ENCODE measurements at regions not wholly inside any gene's neighbourhood (a gene's known extent, or its start where the extent isn't known, plus 50 kb on each side); places are given as distances from the start of the nearest gene placed in this dataset.
A peak's percentile ranks its signal among the peaks of the same experiment; 100 is the strongest.

GRCh38 chr12:93290391-93290790 lies 87.3 kb upstream of the NUDT4 start:
- Histone ChIP-seq H3K4me3 (ENCODE audit: low read length in 3 of 3) (no peak overlapping the region), H3K27ac (ENCODE audit: low read depth in 2 of 2, low read length in 2 of 2) (no peak overlapping the region), H3K9ac (ENCODE audit: low read length in 3 of 3) (no peak overlapping the region), H3K4me1 (ENCODE audit: control insufficient read depth in 2 of 3, insufficient read depth in 2 of 3, low read depth in 1 of 3, low read length in 3 of 3) (no peaks in the 10 kb centered on the region), H3K36me3 (ENCODE audit: control insufficient read depth in 2 of 3, insufficient read depth in 3 of 3, low read length in 3 of 3) (no peaks in the 10 kb centered on the region), H3K27me3 (ENCODE audit: control insufficient read depth, insufficient read depth, low read length) (no peaks in the 10 kb centered on the region), H3K9me3 (ENCODE audit: control insufficient read depth in 2 of 3, insufficient read depth in 1 of 3, low read length in 3 of 3) (no peaks in the 10 kb centered on the region)
- DNase-seq, result no peak
- TF ChIP-seq CTCF (IDR thresholded peaks at IDR 0.05; ENCODE audit: borderline replicate concordance, extremely low read depth, insufficient read depth), result no peak
- FAIRE-seq, result no peak
- intact Hi-C loops (cut with DNase I), result no loop called here

GRCh38 chr12:93292213-93292612 lies 85.5 kb upstream of the NUDT4 start:
- no peak for DNase-seq
- Histone ChIP-seq H3K4me1 (ENCODE audit: control insufficient read depth in 2 of 3, insufficient read depth in 2 of 3, low read depth in 1 of 3, low read length in 3 of 3) (no peaks in the 10 kb centered on the region), H3K4me3 (ENCODE audit: low read length in 3 of 3) (no peak overlapping the region), H3K27me3 (ENCODE audit: control insufficient read depth, insufficient read depth, low read length) (no peaks in the 10 kb centered on the region), H3K27ac (ENCODE audit: low read depth in 2 of 2, low read length in 2 of 2) (no peak overlapping the region), H3K9me3 (ENCODE audit: control insufficient read depth in 2 of 3, insufficient read depth in 1 of 3, low read length in 3 of 3) (no peaks in the 10 kb centered on the region), H3K9ac (ENCODE audit: low read length in 3 of 3) (no peak overlapping the region), H3K36me3 (ENCODE audit: control insufficient read depth in 2 of 3, insufficient read depth in 3 of 3, low read length in 3 of 3) (no peaks in the 10 kb centered on the region)
- no peak for FAIRE-seq
- no peak for TF ChIP-seq CTCF (IDR thresholded peaks at IDR 0.05; ENCODE audit: borderline replicate concordance, extremely low read depth, insufficient read depth)
- intact Hi-C loops (cut with DNase I), result no loop called here

DNA sequence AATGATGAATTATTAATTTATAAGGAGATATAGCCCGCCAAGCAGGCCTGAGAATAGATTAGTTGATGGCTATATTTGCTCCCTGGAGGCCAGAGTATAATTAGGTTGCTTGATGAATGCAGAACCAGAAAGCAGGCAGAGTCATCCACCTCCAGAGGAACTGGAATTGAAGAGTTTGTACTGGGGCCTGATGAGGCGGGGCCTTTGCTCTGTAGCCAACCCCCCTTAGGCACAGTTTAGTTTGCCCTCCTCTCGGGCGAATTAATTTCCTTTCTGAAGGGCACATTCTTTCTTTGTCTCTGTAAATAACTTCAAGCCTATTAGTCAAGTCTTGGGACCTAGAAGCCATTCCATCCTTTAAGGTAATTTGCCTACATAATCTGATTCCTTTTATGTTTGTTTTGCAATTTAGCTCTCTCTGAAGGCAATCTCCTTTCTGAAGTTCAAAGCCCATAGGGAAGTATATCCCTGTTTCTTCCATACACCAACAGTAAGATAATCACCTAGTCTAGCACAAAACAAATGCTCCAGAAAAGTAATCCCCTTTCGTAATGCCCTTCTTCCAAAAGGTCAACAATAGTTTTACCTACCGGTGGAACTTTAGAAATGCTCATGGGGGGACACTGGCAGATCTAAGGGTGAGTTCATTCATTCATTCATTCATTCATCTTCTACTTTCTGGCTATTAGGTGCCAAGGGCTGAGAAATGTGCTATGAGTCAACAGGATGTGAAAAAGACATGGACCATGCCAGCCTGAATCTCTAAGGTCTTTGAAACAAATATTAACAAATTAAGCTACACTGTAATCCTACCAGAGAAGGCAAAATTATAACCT lies 84.8 kb upstream of the NUDT4 start:
- no peak for FAIRE-seq

More for the DNA sequence above, 84.8 kb upstream of the NUDT4 start:
- Histone ChIP-seq H3K4me1 (ENCODE audit: control insufficient read depth in 2 of 3, insufficient read depth in 2 of 3, low read depth in 1 of 3, low read length in 3 of 3) (no peaks in the 10 kb centered on the region), H3K27ac (ENCODE audit: low read depth in 2 of 2, low read length in 2 of 2) (no peak overlapping the region), H3K4me3 (ENCODE audit: low read length in 3 of 3) (no peak overlapping the region), H3K9me3 (ENCODE audit: control insufficient read depth in 2 of 3, insufficient read depth in 1 of 3, low read length in 3 of 3) (no peaks in the 10 kb centered on the region), H3K27me3 (ENCODE audit: control insufficient read depth, insufficient read depth, low read length) (no peaks in the 10 kb centered on the region), H3K9ac (ENCODE audit: low read length in 3 of 3) (no peak overlapping the region), H3K36me3 (ENCODE audit: control insufficient read depth in 2 of 3, insufficient read depth in 3 of 3, low read length in 3 of 3) (no peaks in the 10 kb centered on the region)
- peak in 1 of 5 donors; percentile 23 for DNase-seq
- intact Hi-C loops (cut with DNase I), result no loop called here
- TF ChIP-seq CTCF (IDR thresholded peaks at IDR 0.05; ENCODE audit: borderline replicate concordance, extremely low read depth, insufficient read depth), result no peak

Data from kidney (tissue), 13 donors.